A673 (cell line): ENCODE measurements at regions not wholly inside any gene's neighbourhood (a gene's known extent, or its start where the extent isn't known, plus 50 kb on each side); places are given as distances from the start of the nearest gene placed in this dataset.

Experiments
- EZH2 ChIP-seq: fragments of 200-600 bp; sonication (generic); IDR thresholded peaks from 2 replicates; pipeline ENCODE4 v1.6.1; 2017; ENCODE audit warnings: borderline replicate concordance, low read depth, mild to moderate bottlenecking, mixed read lengths, antibody characterized with exemption, low read length; ENCODE audit not compliant: poor library complexity, severe bottlenecking
- TF ChIP-seq, protein P1 (sequence below): fragments of 300-800, 200-600 bp; sonication (generic); conservative IDR thresholded peaks from 2 replicates; pipeline ENCODE4 v1.5.1; 2017; ENCODE audit warnings: low read depth, mild to moderate bottlenecking, antibody characterized with exemption, low read length, moderate library complexity, mixed read lengths

DNA sequence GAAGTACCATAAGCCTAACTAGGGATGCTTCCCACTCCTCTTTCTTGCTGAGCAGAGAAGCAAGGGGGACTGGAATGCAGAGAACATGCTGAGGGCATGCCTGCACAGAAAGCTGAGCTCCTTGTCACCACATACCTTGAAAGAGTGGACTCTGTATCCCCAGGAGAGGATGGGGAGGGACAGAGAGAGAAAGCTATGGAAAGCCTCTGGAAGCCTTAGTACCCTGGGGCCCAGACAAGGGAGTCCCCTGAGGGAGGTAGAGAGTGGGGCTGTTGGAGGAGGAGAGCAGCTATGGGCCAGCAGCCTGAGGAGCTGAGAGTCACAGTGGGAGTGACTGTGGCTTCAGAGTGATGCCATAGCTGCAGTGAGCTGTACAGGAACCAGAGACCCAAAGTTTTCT is 77.9 kb downstream of the RTL9 start:
- TF ChIP-seq, protein P1, sequence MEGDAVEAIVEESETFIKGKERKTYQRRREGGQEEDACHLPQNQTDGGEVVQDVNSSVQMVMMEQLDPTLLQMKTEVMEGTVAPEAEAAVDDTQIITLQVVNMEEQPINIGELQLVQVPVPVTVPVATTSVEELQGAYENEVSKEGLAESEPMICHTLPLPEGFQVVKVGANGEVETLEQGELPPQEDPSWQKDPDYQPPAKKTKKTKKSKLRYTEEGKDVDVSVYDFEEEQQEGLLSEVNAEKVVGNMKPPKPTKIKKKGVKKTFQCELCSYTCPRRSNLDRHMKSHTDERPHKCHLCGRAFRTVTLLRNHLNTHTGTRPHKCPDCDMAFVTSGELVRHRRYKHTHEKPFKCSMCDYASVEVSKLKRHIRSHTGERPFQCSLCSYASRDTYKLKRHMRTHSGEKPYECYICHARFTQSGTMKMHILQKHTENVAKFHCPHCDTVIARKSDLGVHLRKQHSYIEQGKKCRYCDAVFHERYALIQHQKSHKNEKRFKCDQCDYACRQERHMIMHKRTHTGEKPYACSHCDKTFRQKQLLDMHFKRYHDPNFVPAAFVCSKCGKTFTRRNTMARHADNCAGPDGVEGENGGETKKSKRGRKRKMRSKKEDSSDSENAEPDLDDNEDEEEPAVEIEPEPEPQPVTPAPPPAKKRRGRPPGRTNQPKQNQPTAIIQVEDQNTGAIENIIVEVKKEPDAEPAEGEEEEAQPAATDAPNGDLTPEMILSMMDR, result no peak
- TF ChIP-seq EZH2, result no peak
